ENCODE measurements at regions not wholly inside any gene's neighbourhood (a gene's known extent, or its start where the extent isn't known, plus 50 kb on each side); places are given as distances from the start of the nearest gene placed in this dataset.

DNA sequence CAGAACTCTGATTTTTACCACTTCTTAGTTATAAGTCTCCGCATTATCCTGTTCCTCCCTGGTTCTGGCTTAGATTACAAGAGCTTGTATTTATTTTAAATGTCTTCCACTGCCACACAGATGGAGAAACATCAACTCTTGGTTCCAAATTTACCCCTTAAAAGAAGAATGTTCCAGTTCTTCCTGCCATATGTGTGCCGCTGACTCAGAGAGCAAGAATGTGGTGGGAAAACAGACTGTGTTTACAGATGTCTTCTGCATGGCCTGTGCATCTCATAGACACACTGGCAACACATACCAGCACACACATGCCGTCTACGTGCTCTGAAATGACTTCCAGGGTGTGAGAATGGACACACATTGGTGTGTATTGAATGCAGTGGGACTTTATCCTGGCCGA, 383.0 kb downstream of the LRIG3 start:
- TF ChIP-seq CTCF (conservative IDR thresholded peaks at IDR 0.05) (no peak), ZFX (IDR thresholded peaks at IDR 0.05) (no peak)

Data from C4-2B (cell line).